AG04450 (cell line): ENCODE measurements at regions not wholly inside any gene's neighbourhood (a gene's known extent, or its start where the extent isn't known, plus 50 kb on each side); places are given as distances from the start of the nearest gene placed in this dataset.

ENCODE experiments used
- CTCF ChIA-PET: fragments of 300-600, 350-600 bp; formaldehyde crosslinking; extraction: SDS; loops from one replicate; lab custom pipeline; 2022; ENCODE audit warnings: antibody characterized with exemption, inconsistent platforms; lab: Charles Lee
- POLR2A ChIA-PET: fragments of 350-600 bp; formaldehyde crosslinking; extraction: SDS; loops from one replicate; lab custom pipeline; 2021; ENCODE audit warnings: antibody characterized with exemption, inconsistent platforms; lab: Yijun Ruan, JAX
- DNase-seq: peaks from one replicate; pipeline ENCODE4 v3.0.0-alpha.2; 2011; ENCODE audit warnings: low read depth, low spot score
- H3K27ac ChIP-seq: one replicate; pipeline ENCODE4 v1.5.1; 2012; ENCODE audit warnings: low read depth, low read length, control low read depth
- H3K27me3 ChIP-seq: one replicate; pipeline ENCODE4 v1.6.0; 2012; ENCODE audit warnings: low read length; ENCODE audit not compliant: control insufficient read depth, insufficient read depth
- H3K4me3 ChIP-seq: 2 replicates; pipeline ENCODE4 v1.5.1; 2011; ENCODE audit warnings: mild to moderate bottlenecking, low read depth, low read length, control low read depth
- H3K9me3 ChIP-seq: 2 replicates; pipeline ENCODE4 v1.5.1; 2012; ENCODE audit warnings: low read length; ENCODE audit not compliant: control insufficient read depth, insufficient read depth
- TF ChIP-seq, protein P1 (sequence below): IDR thresholded peaks from 2 replicates; pipeline ENCODE4 v1.5.1; 2011; ENCODE audit warnings: low read depth, low read length, control low read depth, inconsistent platforms

DNA sequence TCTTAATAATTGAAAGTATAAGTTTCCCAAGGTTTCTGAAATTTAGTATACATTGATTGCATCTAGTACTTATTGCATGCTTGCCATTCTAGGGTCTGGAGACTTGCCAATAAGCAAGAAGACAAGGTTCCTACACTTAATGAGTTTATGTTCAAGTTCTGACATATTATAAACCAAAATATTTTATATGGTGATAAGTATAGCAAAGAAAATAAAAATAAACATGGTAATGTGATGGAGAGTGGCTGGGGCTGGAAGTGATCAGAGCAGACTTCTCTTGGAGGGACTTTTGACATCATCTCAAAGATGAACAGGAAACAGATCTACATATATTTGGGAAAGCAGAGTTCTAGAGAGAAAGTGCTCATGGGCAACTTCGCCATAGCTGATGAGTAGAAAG lies 119.5 kb upstream of the EPHA4 start:
- DNase-seq, result no peak
- ChIA-PET CTCF (no interaction called here), POLR2A (no interaction called here)
- H3K27me3 ChIP-seq, result no peaks in the 10 kb centered on the region
- H3K4me3 ChIP-seq, result no peak overlapping the region
- no peak overlapping the region for H3K27ac ChIP-seq
- TF ChIP-seq, protein P1, sequence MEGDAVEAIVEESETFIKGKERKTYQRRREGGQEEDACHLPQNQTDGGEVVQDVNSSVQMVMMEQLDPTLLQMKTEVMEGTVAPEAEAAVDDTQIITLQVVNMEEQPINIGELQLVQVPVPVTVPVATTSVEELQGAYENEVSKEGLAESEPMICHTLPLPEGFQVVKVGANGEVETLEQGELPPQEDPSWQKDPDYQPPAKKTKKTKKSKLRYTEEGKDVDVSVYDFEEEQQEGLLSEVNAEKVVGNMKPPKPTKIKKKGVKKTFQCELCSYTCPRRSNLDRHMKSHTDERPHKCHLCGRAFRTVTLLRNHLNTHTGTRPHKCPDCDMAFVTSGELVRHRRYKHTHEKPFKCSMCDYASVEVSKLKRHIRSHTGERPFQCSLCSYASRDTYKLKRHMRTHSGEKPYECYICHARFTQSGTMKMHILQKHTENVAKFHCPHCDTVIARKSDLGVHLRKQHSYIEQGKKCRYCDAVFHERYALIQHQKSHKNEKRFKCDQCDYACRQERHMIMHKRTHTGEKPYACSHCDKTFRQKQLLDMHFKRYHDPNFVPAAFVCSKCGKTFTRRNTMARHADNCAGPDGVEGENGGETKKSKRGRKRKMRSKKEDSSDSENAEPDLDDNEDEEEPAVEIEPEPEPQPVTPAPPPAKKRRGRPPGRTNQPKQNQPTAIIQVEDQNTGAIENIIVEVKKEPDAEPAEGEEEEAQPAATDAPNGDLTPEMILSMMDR, result no peak
- no peaks in the 10 kb centered on the region for H3K9me3 ChIP-seq

DNA sequence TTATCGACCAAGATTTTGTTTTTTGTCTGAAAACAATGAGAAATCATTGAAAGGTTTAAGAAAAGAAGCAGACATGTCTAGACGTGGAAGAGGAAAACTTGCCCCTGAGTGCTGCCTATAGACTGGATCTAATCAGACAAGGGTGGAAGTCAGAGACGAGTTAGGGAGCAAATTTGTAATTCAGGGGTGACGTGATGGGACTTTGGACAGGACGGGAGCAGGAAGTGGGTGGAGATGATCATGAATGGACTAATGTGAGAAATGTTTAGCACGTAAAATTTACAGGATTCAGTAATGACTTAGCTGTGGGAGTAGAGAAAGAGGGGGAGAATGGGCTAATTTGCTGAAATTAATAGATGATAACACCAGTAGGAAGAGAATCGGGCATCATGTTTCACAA lies 117.0 kb upstream of the EPHA4 start:
- Histone ChIP-seq H3K27ac (no peak overlapping the region), H3K27me3 (no peaks in the 10 kb centered on the region), H3K4me3 (no peak overlapping the region), H3K9me3 (no peaks in the 10 kb centered on the region)
- POLR2A ChIA-PET, result no interaction called here
- no peak for DNase-seq
- CTCF ChIA-PET, result no interaction called here
- TF ChIP-seq, protein P1, result no peak

DNA sequence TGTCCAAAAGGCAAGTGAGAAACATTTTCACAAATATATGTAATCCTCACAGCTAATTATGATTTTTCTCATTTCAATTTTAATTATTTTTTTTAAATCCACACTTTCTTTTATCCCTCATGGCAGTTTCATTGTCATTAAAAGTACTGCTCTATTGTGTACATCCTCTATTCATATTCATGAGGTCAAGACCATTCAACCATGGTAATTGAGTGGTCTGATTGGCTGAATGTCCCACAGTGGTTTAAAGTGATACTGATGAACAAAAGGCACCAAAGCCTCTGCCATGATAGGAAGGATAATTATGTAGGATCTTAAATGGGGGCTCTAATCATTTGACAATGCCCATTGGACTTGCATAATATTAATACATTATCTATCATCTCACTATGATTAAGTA lies 108.4 kb upstream of the EPHA4 start:
- H3K4me3 ChIP-seq, result no peak overlapping the region
- CTCF ChIA-PET, result no interaction called here

DNA sequence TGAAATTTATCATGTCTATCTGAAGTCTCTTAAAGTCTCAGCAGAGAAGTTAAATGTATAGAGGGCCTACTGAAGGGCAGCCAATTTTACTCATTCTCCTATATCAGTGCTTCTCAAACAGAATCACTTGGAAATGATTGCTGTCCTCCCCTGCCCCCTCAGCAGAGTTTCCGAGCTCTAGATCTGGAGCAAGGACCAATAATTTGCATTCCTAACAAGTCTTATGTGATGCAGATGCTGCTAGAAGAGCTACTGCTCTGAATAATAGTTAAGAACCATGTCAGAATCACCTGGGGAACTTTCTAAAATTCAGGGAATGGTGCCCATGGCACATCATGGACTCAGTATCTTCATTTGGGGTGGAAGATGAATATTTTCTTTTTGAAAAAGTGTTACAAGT lies 105.6 kb upstream of the EPHA4 start:
- H3K27me3 ChIP-seq, result no peaks in the 10 kb centered on the region
- DNase-seq, result no peak
- no peaks in the 10 kb centered on the region for H3K9me3 ChIP-seq
- ChIA-PET POLR2A (no interaction called here), CTCF (no interaction called here)
- no peak overlapping the region for H3K4me3 ChIP-seq
- TF ChIP-seq, protein P1, result no peak
- H3K27ac ChIP-seq, result no peak overlapping the region

More for the DNA sequence above, 108.4 kb upstream of the EPHA4 start:
- TF ChIP-seq, protein P1, result no peak
- Histone ChIP-seq H3K27ac (no peak overlapping the region), H3K9me3 (no peaks in the 10 kb centered on the region), H3K27me3 (no peaks in the 10 kb centered on the region)
- POLR2A ChIA-PET, result no interaction called here
- DNase-seq, result no peak

DNA sequence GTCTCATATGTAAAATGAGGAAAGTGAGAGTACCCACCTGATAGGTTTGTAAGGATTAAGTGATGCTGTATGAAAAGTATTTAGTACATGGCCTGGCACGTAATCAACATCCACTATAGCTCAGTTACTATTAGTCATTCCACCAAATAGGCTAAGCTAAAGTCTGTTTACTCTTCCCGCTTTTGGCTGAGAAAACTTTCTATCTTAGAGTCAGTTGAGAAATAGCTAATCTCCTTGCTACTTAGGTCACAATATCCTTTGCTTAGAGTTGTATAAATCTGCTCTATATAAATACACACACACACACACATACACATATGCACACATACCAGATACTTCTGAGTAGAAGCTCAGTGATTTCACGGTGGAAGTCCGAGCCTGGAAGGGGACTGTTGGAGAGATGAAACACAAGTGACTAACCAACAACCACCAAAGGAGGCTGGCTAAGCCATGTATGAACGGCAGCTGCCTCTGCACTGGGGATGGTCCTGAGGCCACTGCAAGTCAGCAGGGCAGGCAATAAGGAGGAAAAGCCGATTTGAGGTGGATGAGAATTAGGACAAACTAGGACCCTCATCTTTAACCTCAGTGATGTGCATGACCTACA lies 104.6 kb upstream of the EPHA4 start:
- Histone ChIP-seq H3K27me3 (no peaks in the 10 kb centered on the region), H3K4me3 (no peak overlapping the region), H3K27ac (no peak overlapping the region), H3K9me3 (no peaks in the 10 kb centered on the region)
- ChIA-PET CTCF (no interaction called here), POLR2A (no interaction called here)
- TF ChIP-seq, protein P1, result no peak
- no peak for DNase-seq
